DND-41 (cell line): ENCODE measurements at regions not wholly inside any gene's neighbourhood (a gene's known extent, or its start where the extent isn't known, plus 50 kb on each side); places are given as distances from the start of the nearest gene placed in this dataset.

ENCODE experiments used
- ATAC-seq: fragments of 200-7000 bp; cut with Tn5 transposase; 3 replicates; pipeline ENCODE4 v1.9.1; 2021; ENCODE audit warnings: low read depth; ENCODE audit not compliant: insufficient read depth
- DNase-seq: peaks from one replicate; pipeline ENCODE4 v3.0.0-alpha.2; 2020
- H2AFZ ChIP-seq: 2 replicates; pipeline ENCODE4 v1.6.0; 2012; ENCODE audit warnings: low read depth, low read length
- H3K27ac ChIP-seq: 2 replicates; pipeline ENCODE4 v1.5.1; 2012; ENCODE audit warnings: low read length, inconsistent platforms
- H3K27me3 ChIP-seq: fragments of 200-600 bp; sonication (generic); 2 replicates; pipeline ENCODE4 v1.6.0; 2012; ENCODE audit warnings: low read length, mild to moderate bottlenecking, inconsistent platforms; ENCODE audit not compliant: insufficient read depth, poor library complexity
- H3K36me3 ChIP-seq: 2 replicates; pipeline ENCODE4 v1.5.1; 2012; ENCODE audit warnings: low read length, inconsistent platforms; ENCODE audit not compliant: insufficient read depth
- H3K4me1 ChIP-seq: 2 replicates; pipeline ENCODE4 v1.5.1; 2012; ENCODE audit warnings: mild to moderate bottlenecking, low read length; ENCODE audit not compliant: insufficient read depth
- H3K4me2 ChIP-seq: 2 replicates; pipeline ENCODE4 v1.6.0; 2012; ENCODE audit warnings: mild to moderate bottlenecking, moderate library complexity, low read length, inconsistent platforms; ENCODE audit not compliant: insufficient read depth
- H3K4me3 ChIP-seq, 2 experiments: fragments of 200-600 bp in 1 of 2; shearing (Covaris generic) in 1 of 2; 2 replicates each; pipeline ENCODE4 v1.5.1; 2012 to 2016; ENCODE audit warnings: inconsistent platforms in 2 of 2, low read length in 2 of 2, mild to moderate bottlenecking in 2 of 2, low read depth in 1 of 2, moderate library complexity in 1 of 2
- H3K79me2 ChIP-seq: 2 replicates; pipeline ENCODE4 v1.6.0; 2012; ENCODE audit warnings: low read length, inconsistent platforms; ENCODE audit not compliant: insufficient read depth
- H3K9ac ChIP-seq: 2 replicates; pipeline ENCODE4 v1.6.0; 2012; ENCODE audit warnings: low read depth, mild to moderate bottlenecking, inconsistent platforms, low read length, moderate library complexity
- H3K9me3 ChIP-seq: 2 replicates; pipeline ENCODE4 v1.5.1; 2012; ENCODE audit warnings: low read length, moderate library complexity, mild to moderate bottlenecking, inconsistent platforms; ENCODE audit not compliant: insufficient read depth, severe bottlenecking
- H4K20me1 ChIP-seq: 2 replicates; pipeline ENCODE4 v1.6.0; 2012; ENCODE audit warnings: low read length; ENCODE audit not compliant: insufficient read depth
- EZH2 ChIP-seq: IDR thresholded peaks from 3 replicates; pipeline ENCODE4 v1.6.1; 2012; ENCODE audit warnings: borderline replicate concordance, low read depth, mild to moderate bottlenecking, moderate library complexity, low read length, inconsistent platforms; ENCODE audit not compliant: severe bottlenecking
- TF ChIP-seq, protein P1 (sequence below): IDR thresholded peaks from 2 replicates; pipeline ENCODE4 v1.5.1; 2012; ENCODE audit warnings: borderline replicate concordance, low read length, moderate library complexity, mild to moderate bottlenecking; ENCODE audit not compliant: poor library complexity, severe bottlenecking; ENCODE audit errors: extremely low read depth

DNA sequence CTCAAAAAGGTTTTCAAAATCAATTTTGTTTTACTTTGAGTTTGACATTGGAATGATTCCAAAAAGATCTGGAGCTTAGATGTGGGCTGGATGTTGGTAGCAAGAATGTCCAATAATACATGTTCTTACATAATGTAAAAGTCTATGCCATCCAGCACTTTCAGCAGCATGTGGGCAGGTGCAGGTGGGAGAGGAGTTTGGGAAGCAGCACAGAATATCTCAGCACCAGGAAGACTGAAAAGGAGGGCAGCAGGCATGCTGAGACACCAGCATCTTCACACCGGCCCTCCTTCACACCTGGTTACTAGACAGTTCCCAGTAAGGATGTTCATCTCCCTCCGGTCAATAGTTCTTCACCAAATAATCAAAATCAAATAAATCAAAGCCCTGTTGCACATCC, 166.6 kb downstream of the ZBTB18 start:
- Histone ChIP-seq H3K4me1 (no peaks in the 10 kb centered on the region), H2AFZ (no peak overlapping the region), H3K36me3 (no peaks in the 10 kb centered on the region), H3K9me3 (no peaks in the 10 kb centered on the region), H4K20me1 (no peaks in the 10 kb centered on the region), H3K27ac (no peak overlapping the region), H3K4me2 (no peak overlapping the region), H3K27me3 (no peaks in the 10 kb centered on the region), H3K9ac (no peak overlapping the region), H3K79me2 (no peaks in the 10 kb centered on the region), H3K4me3 (no peak overlapping the region)
- no peak for TF ChIP-seq EZH2
- TF ChIP-seq, protein P1, sequence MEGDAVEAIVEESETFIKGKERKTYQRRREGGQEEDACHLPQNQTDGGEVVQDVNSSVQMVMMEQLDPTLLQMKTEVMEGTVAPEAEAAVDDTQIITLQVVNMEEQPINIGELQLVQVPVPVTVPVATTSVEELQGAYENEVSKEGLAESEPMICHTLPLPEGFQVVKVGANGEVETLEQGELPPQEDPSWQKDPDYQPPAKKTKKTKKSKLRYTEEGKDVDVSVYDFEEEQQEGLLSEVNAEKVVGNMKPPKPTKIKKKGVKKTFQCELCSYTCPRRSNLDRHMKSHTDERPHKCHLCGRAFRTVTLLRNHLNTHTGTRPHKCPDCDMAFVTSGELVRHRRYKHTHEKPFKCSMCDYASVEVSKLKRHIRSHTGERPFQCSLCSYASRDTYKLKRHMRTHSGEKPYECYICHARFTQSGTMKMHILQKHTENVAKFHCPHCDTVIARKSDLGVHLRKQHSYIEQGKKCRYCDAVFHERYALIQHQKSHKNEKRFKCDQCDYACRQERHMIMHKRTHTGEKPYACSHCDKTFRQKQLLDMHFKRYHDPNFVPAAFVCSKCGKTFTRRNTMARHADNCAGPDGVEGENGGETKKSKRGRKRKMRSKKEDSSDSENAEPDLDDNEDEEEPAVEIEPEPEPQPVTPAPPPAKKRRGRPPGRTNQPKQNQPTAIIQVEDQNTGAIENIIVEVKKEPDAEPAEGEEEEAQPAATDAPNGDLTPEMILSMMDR, result no peak
- no peak for ATAC-seq
- no peak for DNase-seq

DNA sequence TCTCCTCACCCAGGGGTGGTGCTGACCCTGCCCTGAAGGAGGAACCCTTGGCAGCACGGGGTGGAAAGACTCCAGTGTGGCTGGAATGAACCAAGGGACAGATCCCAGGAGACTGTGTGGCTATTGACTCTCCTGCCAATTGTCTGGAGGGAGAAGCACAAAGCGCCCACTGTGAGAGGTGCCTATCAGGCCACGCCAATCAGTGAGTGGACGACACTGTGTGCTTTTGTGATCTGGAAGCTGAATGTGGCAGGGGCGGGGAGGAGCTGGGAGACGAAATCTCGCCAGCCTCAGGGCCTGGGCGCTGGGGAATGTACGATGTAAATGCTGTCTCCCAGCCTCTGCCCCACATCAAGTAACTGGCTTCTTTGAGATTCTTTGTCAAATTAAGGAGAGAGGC, 167.1 kb downstream of the ZBTB18 start:
- no peak for ATAC-seq

DNA sequence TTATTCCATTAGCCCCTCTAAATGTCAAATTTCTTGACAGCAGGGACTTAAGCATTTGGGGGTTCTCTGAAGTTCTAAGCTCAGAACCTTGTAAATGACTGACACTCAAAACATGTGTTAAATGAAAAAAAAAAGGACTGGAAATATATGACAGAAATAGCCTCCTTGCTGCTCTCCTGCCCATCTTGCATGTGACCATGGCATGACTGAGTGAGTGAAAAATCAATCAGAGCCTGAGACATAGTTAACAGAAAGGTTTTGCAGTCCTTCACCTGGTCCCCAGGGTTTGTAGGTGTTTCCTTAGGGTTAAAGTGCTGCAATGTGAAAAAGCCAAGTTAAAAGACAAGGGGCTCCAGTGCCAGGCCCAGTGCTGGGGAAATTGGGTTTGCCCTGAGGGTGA, 168.1 kb downstream of the ZBTB18 start:
- no peaks in the 10 kb centered on the region for H3K27me3 ChIP-seq
- no peak overlapping the region for H3K4me3 ChIP-seq
- H2AFZ ChIP-seq, result no peak overlapping the region
- no peak overlapping the region for H3K9ac ChIP-seq
- ATAC-seq, result no peak
- no peaks in the 10 kb centered on the region for H3K36me3 ChIP-seq
- H3K4me2 ChIP-seq, result no peak overlapping the region
- H3K4me1 ChIP-seq, result peaks cover under 1% of the 10 kb centered on the region; the same call in 1 of the 2 replicates
- H3K9me3 ChIP-seq, result no peaks in the 10 kb centered on the region
- H3K27ac ChIP-seq, result no peak overlapping the region
- DNase-seq, result no peak
- no peaks in the 10 kb centered on the region for H3K79me2 ChIP-seq
- H4K20me1 ChIP-seq, result no peaks in the 10 kb centered on the region
- TF ChIP-seq, protein P1, result no peak
- TF ChIP-seq EZH2, result no peak

More for the DNA sequence above, 167.1 kb downstream of the ZBTB18 start:
- Histone ChIP-seq H3K4me3 (no peak overlapping the region), H3K4me1 (no peaks in the 10 kb centered on the region), H3K4me2 (no peak overlapping the region), H2AFZ (no peak overlapping the region), H3K9ac (no peak overlapping the region), H3K27ac (no peak overlapping the region), H4K20me1 (no peaks in the 10 kb centered on the region), H3K36me3 (no peaks in the 10 kb centered on the region), H3K9me3 (no peaks in the 10 kb centered on the region), H3K79me2 (no peaks in the 10 kb centered on the region), H3K27me3 (no peaks in the 10 kb centered on the region)
- TF ChIP-seq, protein P1, result no peak
- TF ChIP-seq EZH2, result no peak
- DNase-seq, result no peak

DNA sequence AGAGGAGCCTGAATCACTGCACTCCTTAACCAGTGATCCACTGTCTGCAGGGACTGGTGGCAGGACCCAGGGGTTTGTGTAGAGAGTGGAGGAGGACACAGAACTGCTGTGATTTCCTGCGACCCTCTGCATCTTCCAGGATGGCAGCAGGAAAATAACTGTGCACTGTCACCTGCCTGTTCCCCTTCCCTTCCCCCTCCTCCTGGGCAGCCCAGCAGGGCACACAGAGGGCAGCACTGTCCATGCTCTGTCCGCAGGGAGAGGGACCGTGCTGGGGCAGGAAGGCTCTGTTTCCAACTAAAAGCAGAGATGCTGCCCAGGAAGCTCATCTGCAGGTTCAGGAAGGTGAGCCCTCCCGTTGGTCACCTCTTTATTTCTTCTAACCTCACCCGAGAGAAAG, 168.7 kb downstream of the ZBTB18 start:
- H2AFZ ChIP-seq, result no peak overlapping the region
- ATAC-seq (no peak), DNase-seq (no peak)
- peaks cover 7% of the 10 kb centered on the region for H3K4me1 ChIP-seq
- no peaks in the 10 kb centered on the region for H3K36me3 ChIP-seq
- no peak overlapping the region for H3K9ac ChIP-seq
- H3K9me3 ChIP-seq, result no peaks in the 10 kb centered on the region
- no peak overlapping the region for H3K4me3 ChIP-seq
- no peaks in the 10 kb centered on the region for H4K20me1 ChIP-seq
- no peaks in the 10 kb centered on the region for H3K79me2 ChIP-seq
- H3K27me3 ChIP-seq, result no peaks in the 10 kb centered on the region
- no peak overlapping the region for H3K27ac ChIP-seq
- no peak for TF ChIP-seq EZH2
- TF ChIP-seq, protein P1, result no peak
- no peak overlapping the region for H3K4me2 ChIP-seq
